Cerebellar cortex (tissue), 1 donor: ENCODE measurements at regions not wholly inside any gene's neighbourhood (a gene's known extent, or its start where the extent isn't known, plus 50 kb on each side); places are given as distances from the start of the nearest gene placed in this dataset.

Experiments used
- DNase-seq: peaks from one replicate; pipeline ENCODE4 v3.0.0-alpha.2; 2015; ENCODE audit warnings: low spot score

- no peak for DNase-seq
These were observed 911.2 kb upstream of the PIK3C3 start for GRCh38 chr18:41043876-41044275.

- no peak for DNase-seq
These were observed 912.2 kb upstream of the PIK3C3 start for GRCh38 chr18:41042866-41043265.

GRCh38 chr18:41038071-41038470 is 917.0 kb upstream of the PIK3C3 start:
- no peak for DNase-seq

GRCh38 chr18:41036346-41036745 is 918.7 kb upstream of the PIK3C3 start:
- DNase-seq, result no peak

GRCh38 chr18:41034413-41034812 is 920.6 kb upstream of the PIK3C3 start:
- no peak for DNase-seq

GRCh38 chr18:41025666-41026065 is 929.4 kb upstream of the PIK3C3 start:
- DNase-seq, result no peak

- DNase-seq, result no peak
These were observed 930.2 kb upstream of the PIK3C3 start for GRCh38 chr18:41024792-41025191.

- no peak for DNase-seq
These were observed 932.5 kb upstream of the PIK3C3 start for GRCh38 chr18:41022484-41022883.

GRCh38 chr18:41021089-41021488 is 933.9 kb upstream of the PIK3C3 start:
- no peak for DNase-seq

GRCh38 chr18:41012194-41012593 is 942.8 kb upstream of the PIK3C3 start:
- no peak for DNase-seq

- no peak for DNase-seq
These were observed 945.1 kb upstream of the PIK3C3 start for GRCh38 chr18:41009926-41010325.

GRCh38 chr18:41004324-41004723 is 950.7 kb upstream of the PIK3C3 start:
- no peak for DNase-seq

- no peak for DNase-seq
These were observed 959.5 kb upstream of the PIK3C3 start for GRCh38 chr18:40995529-40995928.

- DNase-seq, result no peak
These were observed 961.7 kb upstream of the PIK3C3 start for GRCh38 chr18:40993363-40993762.

- no peak for DNase-seq
These were observed 967.5 kb upstream of the PIK3C3 start for GRCh38 chr18:40987581-40987980.

- no peak for DNase-seq
These were observed 969.6 kb upstream of the PIK3C3 start for GRCh38 chr18:40985436-40985835.

- DNase-seq, result no peak
These were observed 970.2 kb upstream of the PIK3C3 start for GRCh38 chr18:40984856-40985255.

- DNase-seq, result no peak
These were observed 971.2 kb upstream of the PIK3C3 start for GRCh38 chr18:40983835-40984234.

- DNase-seq, result no peak
These were observed 974.9 kb upstream of the PIK3C3 start for GRCh38 chr18:40980171-40980570.

GRCh38 chr18:40976050-40976449 is 979.0 kb upstream of the PIK3C3 start:
- no peak for DNase-seq

GRCh38 chr18:40974448-40974847 is 980.6 kb upstream of the PIK3C3 start:
- DNase-seq, result no peak

GRCh38 chr18:40962784-40963183 is 992.2 kb upstream of the PIK3C3 start:
- DNase-seq, result no peak

- DNase-seq, result no peak
These were observed 997.4 kb upstream of the PIK3C3 start for GRCh38 chr18:40957533-40958070.

- no peak for DNase-seq
These were observed 998.8 kb upstream of the PIK3C3 start for GRCh38 chr18:40956213-40956612.

- no peak for DNase-seq
These were observed 999.7 kb upstream of the PIK3C3 start for GRCh38 chr18:40955351-40955750.
